HG02763 (cell line): ENCODE measurements at regions not wholly inside any gene's neighbourhood (a gene's known extent, or its start where the extent isn't known, plus 50 kb on each side); places are given as distances from the start of the nearest gene placed in this dataset.
A peak's percentile ranks its signal among the peaks of the same experiment; 100 is the strongest.
"Not testable (repeated sequence)": the region's sequence is repeated elsewhere in the genome, so short reads cannot be mapped to it uniquely, and the experiment has no call there.

Experiments
- ATAC-seq: cut with Tn5 transposase; IDR thresholded peaks from one replicate; pipeline ENCODE4 v1.9.1; 2021; ENCODE audit warnings: mild to moderate bottlenecking, moderate library complexity; ENCODE audit not compliant: unreplicated experiment

- peak; percentile 65 for ATAC-seq
Measured at GRCh38 chr7:66413379-66414114, 208.4 kb downstream of the TPST1 start.

- ATAC-seq = no peak
Measured at GRCh38 chr7:66415659-66416265, 210.6 kb downstream of the TPST1 start.

GRCh38 chr7:66418537-66418936 lies 210.1 kb upstream of the KCTD7 start:
- ATAC-seq = no peak

- ATAC-seq = no peak
Measured at GRCh38 chr7:66419210-66419609, 209.5 kb upstream of the KCTD7 start.

GRCh38 chr7:66421830-66422475 lies 206.7 kb upstream of the KCTD7 start:
- ATAC-seq = no peak

- ATAC-seq = no peak
Measured at GRCh38 chr7:66423729-66424128, 205.0 kb upstream of the KCTD7 start.

GRCh38 chr7:66426332-66426731 lies 202.3 kb upstream of the KCTD7 start:
- ATAC-seq = no peak

GRCh38 chr7:66426996-66427395 lies 201.7 kb upstream of the KCTD7 start:
- ATAC-seq = no peak

- ATAC-seq = no peak
Measured at GRCh38 chr7:66427956-66428355, 200.7 kb upstream of the KCTD7 start.

- no peak for ATAC-seq
Measured at GRCh38 chr7:66429498-66430163, 199.1 kb upstream of the KCTD7 start.

- no peak for ATAC-seq
Measured at GRCh38 chr7:66430164-66430545, 198.5 kb upstream of the KCTD7 start.

GRCh38 chr7:66438703-66439405 lies 189.8 kb upstream of the KCTD7 start:
- ATAC-seq = not testable (repeated sequence)

GRCh38 chr7:66442385-66442784 lies 186.3 kb upstream of the KCTD7 start:
- ATAC-seq = no peak

GRCh38 chr7:66443946-66444345 lies 184.7 kb upstream of the KCTD7 start:
- no peak for ATAC-seq

GRCh38 chr7:66447007-66447406 lies 181.7 kb upstream of the KCTD7 start:
- not testable (repeated sequence) for ATAC-seq

- ATAC-seq = not testable (repeated sequence)
Measured at GRCh38 chr7:66450814-66451213, 177.9 kb upstream of the KCTD7 start.

- ATAC-seq = not testable (repeated sequence)
Measured at GRCh38 chr7:66451713-66452112, 177.0 kb upstream of the KCTD7 start.

GRCh38 chr7:66452165-66452564 lies 176.5 kb upstream of the KCTD7 start:
- no peak for ATAC-seq

GRCh38 chr7:66453340-66453739 lies 175.3 kb upstream of the KCTD7 start:
- ATAC-seq = no peak

GRCh38 chr7:66454600-66455225 lies 174.0 kb upstream of the KCTD7 start:
- ATAC-seq = no peak

- ATAC-seq = not testable (repeated sequence)
Measured at GRCh38 chr7:66455432-66455831, 173.2 kb upstream of the KCTD7 start.
